HEK293 (cell line): ENCODE measurements at regions not wholly inside any gene's neighbourhood (a gene's known extent, or its start where the extent isn't known, plus 50 kb on each side); places are given as distances from the start of the nearest gene placed in this dataset.

ENCODE experiments used
- CTCF ChIP-seq: fragments of 450-650 bp; formaldehyde crosslinking; IDR thresholded peaks from 2 replicates; pipeline ENCODE4 v1.5.1; 2016; ENCODE audit warnings: missing biosample characterization, missing genetic modification characterization
- KLF16 ChIP-seq: fragments of 450-650 bp; formaldehyde crosslinking; IDR thresholded peaks from 2 replicates; pipeline ENCODE4 v1.5.1; 2017; ENCODE audit warnings: missing biosample characterization, missing genetic modification characterization
- PBX3 ChIP-seq: sonication (generic); formaldehyde crosslinking; IDR thresholded peaks from 2 replicates; pipeline ENCODE4 v1.8.1; 2022; ENCODE audit warnings: mild to moderate bottlenecking, moderate library complexity, missing genetic modification reagents

DNA sequence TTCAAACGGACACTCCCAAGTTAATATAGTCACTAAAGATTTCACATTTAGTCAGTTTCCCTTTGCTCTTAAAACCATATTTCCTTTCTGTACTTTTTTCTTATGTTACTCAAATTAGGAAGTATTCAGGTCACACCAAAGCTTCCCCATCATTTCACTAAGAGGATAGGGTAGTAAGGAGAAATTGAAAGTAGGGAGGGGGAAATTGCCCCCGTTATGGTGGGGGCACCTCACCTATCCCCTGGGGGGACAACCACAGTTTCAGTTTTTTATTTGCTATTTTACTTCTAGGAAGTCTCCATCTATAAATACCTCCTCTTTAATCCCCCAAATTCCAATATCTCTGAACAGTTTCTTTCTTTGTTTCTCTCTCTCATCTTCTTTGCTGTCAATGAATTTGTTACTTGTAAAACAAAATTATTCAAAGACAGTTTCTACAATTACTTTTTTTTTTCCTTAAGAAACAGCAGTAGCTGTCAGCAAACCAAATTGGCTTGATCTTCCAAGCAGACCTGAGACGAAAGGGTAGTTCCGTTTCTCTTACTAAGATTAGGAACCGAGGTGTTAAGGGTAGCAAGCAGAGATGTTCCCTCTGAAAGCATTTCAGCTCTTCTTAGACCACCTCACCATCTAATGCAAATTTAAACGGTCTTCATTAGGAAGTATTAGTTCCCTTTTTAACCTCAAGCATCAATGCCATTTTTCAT lies 160.2 kb upstream of the KLF3 start:
- TF ChIP-seq PBX3 (CRISPR knock-in tag) = no peak
- no peak for TF ChIP-seq KLF16
- TF ChIP-seq CTCF (tag by site-specific recombination) = no peak
